ENCODE measurements at regions not wholly inside any gene's neighbourhood (a gene's known extent, or its start where the extent isn't known, plus 50 kb on each side); places are given as distances from the start of the nearest gene placed in this dataset.

DNA sequence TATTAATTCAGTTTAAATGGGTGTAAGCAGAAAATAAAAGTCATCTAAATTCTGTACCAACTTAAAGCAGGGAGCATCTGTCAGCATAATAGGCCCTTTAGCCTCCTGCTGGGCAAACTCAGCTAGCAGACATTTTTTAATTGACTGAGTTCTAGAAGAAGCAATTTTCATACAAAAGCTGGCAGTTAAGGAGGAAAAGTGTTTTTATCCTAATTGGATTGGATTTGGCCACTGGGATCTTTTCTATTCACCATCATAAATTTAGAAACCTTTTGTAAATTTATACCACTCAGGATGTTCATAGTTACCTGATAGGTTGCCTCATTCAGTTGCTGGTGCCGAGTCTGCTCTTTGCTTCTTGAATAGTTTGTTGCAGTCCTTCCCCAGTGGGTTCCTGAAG lies 262.7 kb upstream of the FSIP2 start (continued):
- TF ChIP-seq, protein P1, sequence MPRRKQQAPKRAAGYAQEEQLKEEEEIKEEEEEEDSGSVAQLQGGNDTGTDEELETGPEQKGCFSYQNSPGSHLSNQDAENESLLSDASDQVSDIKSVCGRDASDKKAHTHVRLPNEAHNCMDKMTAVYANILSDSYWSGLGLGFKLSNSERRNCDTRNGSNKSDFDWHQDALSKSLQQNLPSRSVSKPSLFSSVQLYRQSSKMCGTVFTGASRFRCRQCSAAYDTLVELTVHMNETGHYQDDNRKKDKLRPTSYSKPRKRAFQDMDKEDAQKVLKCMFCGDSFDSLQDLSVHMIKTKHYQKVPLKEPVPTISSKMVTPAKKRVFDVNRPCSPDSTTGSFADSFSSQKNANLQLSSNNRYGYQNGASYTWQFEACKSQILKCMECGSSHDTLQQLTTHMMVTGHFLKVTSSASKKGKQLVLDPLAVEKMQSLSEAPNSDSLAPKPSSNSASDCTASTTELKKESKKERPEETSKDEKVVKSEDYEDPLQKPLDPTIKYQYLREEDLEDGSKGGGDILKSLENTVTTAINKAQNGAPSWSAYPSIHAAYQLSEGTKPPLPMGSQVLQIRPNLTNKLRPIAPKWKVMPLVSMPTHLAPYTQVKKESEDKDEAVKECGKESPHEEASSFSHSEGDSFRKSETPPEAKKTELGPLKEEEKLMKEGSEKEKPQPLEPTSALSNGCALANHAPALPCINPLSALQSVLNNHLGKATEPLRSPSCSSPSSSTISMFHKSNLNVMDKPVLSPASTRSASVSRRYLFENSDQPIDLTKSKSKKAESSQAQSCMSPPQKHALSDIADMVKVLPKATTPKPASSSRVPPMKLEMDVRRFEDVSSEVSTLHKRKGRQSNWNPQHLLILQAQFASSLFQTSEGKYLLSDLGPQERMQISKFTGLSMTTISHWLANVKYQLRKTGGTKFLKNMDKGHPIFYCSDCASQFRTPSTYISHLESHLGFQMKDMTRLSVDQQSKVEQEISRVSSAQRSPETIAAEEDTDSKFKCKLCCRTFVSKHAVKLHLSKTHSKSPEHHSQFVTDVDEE (CRISPR knock-in tag; IDR thresholded peaks at IDR 0.05): no peak
- TF ChIP-seq ESRRG (CRISPR knock-in tag; IDR thresholded peaks at IDR 0.05): no peak

- TF ChIP-seq PATZ1 (CRISPR knock-in tag; IDR thresholded peaks at IDR 0.05; ENCODE audit: borderline replicate concordance) (no peak), CSDC2 (CRISPR knock-in tag; IDR thresholded peaks at IDR 0.05) (no peak)
- ATAC-seq: no peak
Observed at GRCh38 chr2:185477452-185477851, 261.2 kb upstream of the FSIP2 start.

DNA sequence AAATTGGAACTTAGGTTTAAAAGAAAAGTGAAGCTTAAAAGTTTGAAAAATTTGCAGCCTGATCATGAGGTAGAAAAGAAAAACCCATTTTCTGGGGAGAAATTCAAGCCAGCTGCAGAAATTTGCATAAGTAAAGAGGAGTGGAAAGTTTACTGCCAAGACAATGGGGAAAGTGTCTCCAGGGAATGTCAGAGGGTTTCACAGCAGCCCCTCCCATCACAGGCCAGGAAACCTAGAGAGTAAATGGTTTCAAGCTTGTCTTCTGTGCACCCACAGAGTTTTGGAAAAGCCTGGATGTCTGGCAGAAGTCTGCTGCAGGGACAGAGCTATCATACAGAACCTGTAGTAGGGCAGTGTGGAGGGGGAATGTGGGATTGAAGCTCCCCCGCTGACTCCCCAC lies 254.0 kb upstream of the FSIP2 start:
- TF ChIP-seq ZNF8 (CRISPR knock-in tag; IDR thresholded peaks at IDR 0.05) (no peak), CREB5 (CRISPR knock-in tag; IDR thresholded peaks at IDR 0.05; ENCODE audit: low read depth) (no peak), ZNF565 (CRISPR knock-in tag; conservative IDR thresholded peaks at IDR 0.05; ENCODE audit: low read depth) (no peak), ZC3H10 (CRISPR knock-in tag; IDR thresholded peaks at IDR 0.05) (no peak), GLIS3 (CRISPR knock-in tag; IDR thresholded peaks at IDR 0.05) (no peak)
- TF ChIP-seq, protein P1 (CRISPR knock-in tag; IDR thresholded peaks at IDR 0.05): no peak
- TF ChIP-seq, protein P2, sequence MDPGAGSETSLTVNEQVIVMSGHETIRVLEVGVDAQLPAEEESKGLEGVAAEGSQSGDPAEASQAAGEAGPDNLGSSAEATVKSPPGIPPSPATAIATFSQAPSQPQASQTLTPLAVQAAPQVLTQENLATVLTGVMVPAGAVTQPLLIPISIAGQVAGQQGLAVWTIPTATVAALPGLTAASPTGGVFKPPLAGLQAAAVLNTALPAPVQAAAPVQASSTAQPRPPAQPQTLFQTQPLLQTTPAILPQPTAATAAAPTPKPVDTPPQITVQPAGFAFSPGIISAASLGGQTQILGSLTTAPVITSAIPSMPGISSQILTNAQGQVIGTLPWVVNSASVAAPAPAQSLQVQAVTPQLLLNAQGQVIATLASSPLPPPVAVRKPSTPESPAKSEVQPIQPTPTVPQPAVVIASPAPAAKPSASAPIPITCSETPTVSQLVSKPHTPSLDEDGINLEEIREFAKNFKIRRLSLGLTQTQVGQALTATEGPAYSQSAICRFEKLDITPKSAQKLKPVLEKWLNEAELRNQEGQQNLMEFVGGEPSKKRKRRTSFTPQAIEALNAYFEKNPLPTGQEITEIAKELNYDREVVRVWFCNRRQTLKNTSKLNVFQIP (CRISPR knock-in tag; IDR thresholded peaks at IDR 0.05; ENCODE audit: borderline replicate concordance, low read depth): no peak
- no peak for ATAC-seq

GRCh38 chr2:185502351-185502750 lies 236.3 kb upstream of the FSIP2 start:
- no peak for ATAC-seq
- TF ChIP-seq RARB (CRISPR knock-in tag; IDR thresholded peaks at IDR 0.05) (no peak), TOX (CRISPR knock-in tag; IDR thresholded peaks at IDR 0.05; ENCODE audit: borderline replicate concordance) (no peak), ZC3H10 (CRISPR knock-in tag; IDR thresholded peaks at IDR 0.05) (no peak), ZNF70 (CRISPR knock-in tag; IDR thresholded peaks at IDR 0.05) (no peak), PPARA (CRISPR knock-in tag; IDR thresholded peaks at IDR 0.05; ENCODE audit: borderline replicate concordance) (no peak), ZFP30 (CRISPR knock-in tag; IDR thresholded peaks at IDR 0.05) (no peak), ZFP3 (CRISPR knock-in tag; IDR thresholded peaks at IDR 0.05) (no peak), ZNF565 (CRISPR knock-in tag; conservative IDR thresholded peaks at IDR 0.05; ENCODE audit: low read depth) (no peak), TCF4 (CRISPR knock-in tag; IDR thresholded peaks at IDR 0.05; ENCODE audit: borderline replicate concordance) (no peak), ISL1 (CRISPR knock-in tag; IDR thresholded peaks at IDR 0.05) (no peak), GLIS3 (CRISPR knock-in tag; IDR thresholded peaks at IDR 0.05) (no peak)
- TF ChIP-seq, protein P2 (CRISPR knock-in tag; IDR thresholded peaks at IDR 0.05; ENCODE audit: borderline replicate concordance, low read depth): no peak
- TF ChIP-seq, protein P3, sequence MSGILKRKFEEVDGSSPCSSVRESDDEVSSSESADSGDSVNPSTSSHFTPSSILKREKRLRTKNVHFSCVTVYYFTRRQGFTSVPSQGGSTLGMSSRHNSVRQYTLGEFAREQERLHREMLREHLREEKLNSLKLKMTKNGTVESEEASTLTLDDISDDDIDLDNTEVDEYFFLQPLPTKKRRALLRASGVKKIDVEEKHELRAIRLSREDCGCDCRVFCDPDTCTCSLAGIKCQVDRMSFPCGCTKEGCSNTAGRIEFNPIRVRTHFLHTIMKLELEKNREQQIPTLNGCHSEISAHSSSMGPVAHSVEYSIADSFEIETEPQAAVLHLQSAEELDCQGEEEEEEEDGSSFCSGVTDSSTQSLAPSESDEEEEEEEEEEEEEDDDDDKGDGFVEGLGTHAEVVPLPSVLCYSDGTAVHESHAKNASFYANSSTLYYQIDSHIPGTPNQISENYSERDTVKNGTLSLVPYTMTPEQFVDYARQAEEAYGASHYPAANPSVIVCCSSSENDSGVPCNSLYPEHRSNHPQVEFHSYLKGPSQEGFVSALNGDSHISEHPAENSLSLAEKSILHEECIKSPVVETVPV (CRISPR knock-in tag; IDR thresholded peaks at IDR 0.05): no peak
- TF ChIP-seq, protein P1 (CRISPR knock-in tag; IDR thresholded peaks at IDR 0.05): no peak

All from SK-N-SH treated with all-trans-retinoic acid at 6 μM for 48 hours (cell line).